ENCODE measurements at regions not wholly inside any gene's neighbourhood (a gene's known extent, or its start where the extent isn't known, plus 50 kb on each side); places are given as distances from the start of the nearest gene placed in this dataset.

- ATAC-seq (replicated peaks in 6 of 8): no peak
- Histone ChIP-seq H3K4me1 (replicated peaks in 1 of 2) (peaks cover 12 to 14% of the 10 kb centered on the region in 2 donors), H3K27ac (no peak overlapping the region), H3K4me3 (no peak overlapping the region)
- in situ Hi-C loops (cut with MboI; ENCODE audit: low pct_unique_long_range_greater_than_20kb in 2 of 9, low sequenced_read_pairs in 9 of 9, unreplicated experiment in 9 of 9): no loop called here
- WGBS, 10 experiments: 90% methylated on average over 2 of the region's 2 CpGs; no CpG with 5 or more reads in 9 of the 10 experiments
Measured at GRCh38 chr17:73826872-73827228, 182.6 kb upstream of the SDK2 start.

- H3K27ac ChIP-seq: no peak overlapping the region
- WGBS, 10 experiments: 14 to 50% (median 34%) methylated on average over 1 to 13 of the region's 19 CpGs; no CpG with 5 or more reads in 1 of the 10 experiments
- peak; percentile 65 to 94 (median 78) for ATAC-seq (replicated peaks in 6 of 8)
- peaks cover 12 to 14% of the 10 kb centered on the region in 2 donors for H3K4me1 ChIP-seq (replicated peaks in 1 of 2)
- no peak overlapping the region for H3K4me3 ChIP-seq
- in situ Hi-C loops (cut with MboI; ENCODE audit: low pct_unique_long_range_greater_than_20kb in 2 of 9, low sequenced_read_pairs in 9 of 9, unreplicated experiment in 9 of 9): no loop called here
Measured at GRCh38 chr17:73827627-73828291, 183.5 kb upstream of the SDK2 start.

- in situ Hi-C loops (cut with MboI; ENCODE audit: low pct_unique_long_range_greater_than_20kb in 2 of 9, low sequenced_read_pairs in 9 of 9, unreplicated experiment in 9 of 9): no loop called here
- WGBS, 10 experiments: 0 to 100% (median 81%) methylated on average over 1 to 9 of the region's 13 CpGs
- ATAC-seq (replicated peaks in 6 of 8): no peak
Measured at GRCh38 chr17:73829676-73830280, 185.5 kb upstream of the SDK2 start.

GRCh38 chr17:73831699-73832098, 187.5 kb upstream of the SDK2 start:
- Histone ChIP-seq H3K4me1 (replicated peaks in 1 of 2) (peaks cover 27 to 29% of the 10 kb centered on the region in 2 donors), H3K27ac (no peak overlapping the region), H3K4me3 (no peak overlapping the region)
- in situ Hi-C loops (cut with MboI; ENCODE audit: low pct_unique_long_range_greater_than_20kb in 2 of 9, low sequenced_read_pairs in 9 of 9, unreplicated experiment in 9 of 9): no loop called here
- WGBS, 10 experiments: 20 to 100% (median 95%) methylated on average over 1 to 4 of the region's 6 CpGs; no CpG with 5 or more reads in 3 of the 10 experiments
- ATAC-seq (replicated peaks in 6 of 8): no peak

More at GRCh38 chr17:73829676-73830280, 185.5 kb upstream of the SDK2 start:
- H3K27ac ChIP-seq: no peak overlapping the region
- H3K4me1 ChIP-seq (replicated peaks in 1 of 2): peaks cover 20 to 22% of the 10 kb centered on the region in 2 donors
- no peak overlapping the region for H3K4me3 ChIP-seq

DNA sequence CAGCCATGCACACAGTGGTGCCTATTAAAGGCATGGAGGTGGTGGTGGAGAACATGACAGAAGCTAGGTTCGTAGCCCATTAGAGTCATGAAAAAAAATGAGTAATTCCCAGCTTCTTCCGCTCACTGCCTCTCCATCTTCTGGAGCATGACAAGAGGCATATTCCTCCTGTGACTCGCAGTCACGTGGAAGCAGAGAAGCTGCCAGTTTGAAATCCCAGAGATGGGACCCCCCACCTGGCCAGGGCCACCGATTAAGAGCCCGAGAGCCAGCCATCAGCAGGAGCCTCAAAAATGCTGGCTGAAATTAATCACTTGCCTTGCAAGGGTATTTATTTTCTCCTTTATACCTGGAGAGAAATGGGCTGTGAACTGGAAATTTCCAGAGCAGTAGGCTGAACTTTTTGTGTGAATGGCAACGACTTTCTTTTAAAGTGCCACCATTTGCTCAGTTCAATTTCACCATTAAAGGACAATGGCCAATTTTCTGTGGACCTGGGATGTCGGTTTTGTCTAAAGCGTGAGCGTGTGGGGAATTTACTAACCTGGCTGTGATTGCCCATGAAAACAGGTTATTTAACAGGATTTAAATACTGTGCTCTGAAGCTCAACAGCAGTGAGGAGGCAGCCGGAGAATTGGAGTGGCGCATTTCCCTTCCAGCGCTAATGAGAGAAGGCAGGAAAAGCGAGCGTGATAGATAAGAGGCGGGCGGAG, 189.7 kb upstream of the SDK2 start:
- in situ Hi-C loops (cut with MboI; ENCODE audit: low pct_unique_long_range_greater_than_20kb in 2 of 9, low sequenced_read_pairs in 9 of 9, unreplicated experiment in 9 of 9): no loop called here

DNA sequence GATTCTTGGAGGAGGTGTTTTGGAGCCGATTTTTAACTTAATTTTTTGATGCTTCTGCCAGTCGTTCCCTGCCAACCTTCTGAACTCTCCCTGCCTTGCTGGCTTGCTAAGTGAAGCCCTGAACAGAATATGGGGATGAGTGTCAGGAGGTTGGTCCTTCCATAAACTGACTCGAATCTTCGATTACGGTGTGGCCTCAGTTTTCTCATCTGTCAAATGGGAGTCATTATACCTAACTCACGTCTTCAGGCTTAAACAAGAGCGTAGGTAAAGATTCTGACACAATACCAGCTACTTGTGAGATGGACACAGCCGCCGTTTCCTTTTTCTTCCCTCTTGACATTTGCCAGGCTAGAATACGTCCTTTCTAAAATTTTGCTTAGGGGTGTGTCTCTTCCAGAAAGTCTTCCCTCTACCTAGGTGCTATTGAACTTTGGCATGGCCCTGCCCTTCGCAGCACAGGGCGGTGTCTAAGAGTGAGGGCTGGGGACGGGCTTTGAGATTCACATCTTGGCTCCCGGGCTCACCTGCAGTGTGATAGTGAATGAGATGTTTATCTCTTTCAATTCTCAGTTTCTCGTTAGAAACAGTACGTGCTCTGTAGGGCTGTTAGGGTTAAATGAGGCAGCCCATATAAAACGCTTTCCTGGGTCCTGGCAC, 190.6 kb upstream of the SDK2 start:
- no peak for ATAC-seq (replicated peaks in 6 of 8)
- H3K4me1 ChIP-seq (replicated peaks in 1 of 2): peaks cover 14 to 17% of the 10 kb centered on the region in 2 donors
- H3K27ac ChIP-seq: no peak overlapping the region
- WGBS, 10 experiments: 45 to 95% (median 85%) methylated on average over 3 to 15 of the region's 17 CpGs; no CpG with 5 or more reads in 3 of the 10 experiments
- in situ Hi-C loops (cut with MboI; ENCODE audit: low pct_unique_long_range_greater_than_20kb in 2 of 9, low sequenced_read_pairs in 9 of 9, unreplicated experiment in 9 of 9): no loop called here
- H3K4me3 ChIP-seq: no peak overlapping the region

More for the DNA sequence above, 189.7 kb upstream of the SDK2 start:
- peak in 5 of 8 experiments; percentile 77 to 97 (median 91) for ATAC-seq (replicated peaks in 6 of 8)
- Histone ChIP-seq H3K4me3 (no peak overlapping the region), H3K27ac (no peak overlapping the region), H3K4me1 (replicated peaks in 1 of 2) (peaks cover 14 to 17% of the 10 kb centered on the region in 2 donors)
- WGBS, 10 experiments: 20 to 77% (median 65%) methylated on average over 2 to 15 of the region's 17 CpGs; no CpG with 5 or more reads in 3 of the 10 experiments

- no peak overlapping the region for H3K27ac ChIP-seq
- peak in 4 of 8 experiments; percentile 18 to 53 (median 20) for ATAC-seq (replicated peaks in 6 of 8)
- H3K4me3 ChIP-seq: no peak overlapping the region
- 7 to 84% (median 41%) methylated on average over 4 to 6 of the region's 8 CpGs; no CpG with 5 or more reads in 3 of the 10 experiments for WGBS, 10 experiments
- H3K4me1 ChIP-seq (replicated peaks in 1 of 2): peaks cover 14 to 17% of the 10 kb centered on the region in 2 donors
- in situ Hi-C loops (cut with MboI; ENCODE audit: low pct_unique_long_range_greater_than_20kb in 2 of 9, low sequenced_read_pairs in 9 of 9, unreplicated experiment in 9 of 9): no loop called here
Measured at GRCh38 chr17:73835605-73836004, 191.4 kb upstream of the SDK2 start.

DNA sequence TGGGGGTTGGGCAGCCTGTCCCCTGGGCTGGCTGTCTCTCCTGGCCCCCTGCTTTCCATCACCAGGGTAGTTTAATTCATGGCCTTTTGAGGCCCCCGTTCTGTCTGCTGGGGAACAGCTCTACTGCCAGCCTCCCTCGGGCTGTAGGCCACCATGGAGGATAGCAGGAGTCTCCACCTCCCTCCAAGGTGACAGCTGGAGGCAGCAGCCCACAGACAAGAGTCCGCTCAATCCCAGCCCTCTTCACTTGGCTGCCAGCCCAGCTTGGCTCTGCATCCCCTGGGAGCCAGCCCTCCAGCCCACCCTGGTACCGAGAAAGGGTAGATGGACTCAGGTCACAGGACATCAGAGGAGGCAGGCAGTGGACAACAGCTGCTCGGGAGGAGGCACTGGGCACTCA, 194.6 kb upstream of the SDK2 start:
- Histone ChIP-seq H3K4me3 (no peak overlapping the region), H3K4me1 (replicated peaks in 1 of 2) (peaks cover 11 to 13% of the 10 kb centered on the region in 2 donors), H3K27ac (no peak overlapping the region)
- in situ Hi-C loops (cut with MboI; ENCODE audit: low pct_unique_long_range_greater_than_20kb in 2 of 9, low sequenced_read_pairs in 9 of 9, unreplicated experiment in 9 of 9): no loop called here
- ATAC-seq (replicated peaks in 6 of 8): peak in 2 of 8 experiments; percentile 29 to 59
- WGBS, 10 experiments: 80% methylated on average over 1 of the region's 5 CpGs; no CpG with 5 or more reads in 9 of the 10 experiments

DNA sequence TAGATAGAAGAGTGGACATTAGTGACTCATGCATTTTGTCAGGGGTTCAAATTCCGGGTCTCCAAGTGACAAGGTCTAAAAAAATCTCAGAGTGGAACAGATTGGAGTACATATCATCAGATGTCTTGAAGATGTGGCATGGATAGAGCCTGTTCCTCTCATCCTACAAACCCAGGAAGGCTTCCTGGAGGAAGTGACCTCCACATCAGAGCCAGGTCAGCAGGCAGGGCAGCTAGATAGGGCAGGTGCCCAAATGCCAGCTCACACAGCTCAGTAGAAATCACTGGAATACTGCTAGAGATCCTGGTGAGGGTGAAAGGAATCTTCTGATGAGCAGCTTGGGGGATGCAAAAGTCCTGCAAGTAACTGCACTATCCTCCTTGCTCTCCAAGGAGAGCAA, 196.6 kb upstream of the SDK2 start:
- in situ Hi-C loops (cut with MboI; ENCODE audit: low pct_unique_long_range_greater_than_20kb in 2 of 9, low sequenced_read_pairs in 9 of 9, unreplicated experiment in 9 of 9): no loop called here
- H3K4me1 ChIP-seq (replicated peaks in 1 of 2): peaks cover under 1 to 3% of the 10 kb centered on the region in 2 donors
- 17 to 83% (median 17%) methylated on average over 1 of the region's 1 CpG; no CpG with 5 or more reads in 7 of the 10 experiments for WGBS, 10 experiments
- no peak for ATAC-seq (replicated peaks in 6 of 8)
- H3K27ac ChIP-seq: no peak overlapping the region
- H3K4me3 ChIP-seq: no peak overlapping the region

- 20 to 100% (median 80%) methylated on average over 1 to 2 of the region's 3 CpGs; no CpG with 5 or more reads in 7 of the 10 experiments for WGBS, 10 experiments
- ATAC-seq (replicated peaks in 6 of 8): peak; percentile 32 to 74 (median 56)
- Histone ChIP-seq H3K4me3 (no peak overlapping the region), H3K4me1 (replicated peaks in 1 of 2) (no peaks in the 10 kb centered on the region), H3K27ac (no peak overlapping the region)
- in situ Hi-C loops (cut with MboI; ENCODE audit: low pct_unique_long_range_greater_than_20kb in 2 of 9, low sequenced_read_pairs in 9 of 9, unreplicated experiment in 9 of 9): no loop called here
Measured at GRCh38 chr17:73841431-73842060, 197.3 kb upstream of the SDK2 start.

DNA sequence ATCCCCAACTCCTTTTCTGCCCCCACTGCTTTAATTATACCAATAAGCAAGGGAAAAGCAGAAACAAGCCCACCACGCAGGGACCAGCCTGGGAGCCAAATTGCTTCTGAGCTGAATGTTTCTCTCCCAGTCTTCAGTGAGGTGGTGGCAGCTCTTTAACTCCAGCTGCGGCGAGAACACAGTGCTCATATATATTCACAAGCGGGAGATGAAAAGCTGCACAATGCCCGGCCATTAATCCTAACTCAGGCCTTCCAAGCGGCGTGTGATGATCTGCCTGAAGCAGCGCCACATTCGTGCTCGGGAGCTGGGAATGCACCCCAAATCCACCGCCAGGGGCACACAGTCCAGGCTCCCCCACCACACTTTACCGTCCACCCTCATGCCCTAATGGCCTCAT, 203.7 kb upstream of the SDK2 start:
- 25 to 94% (median 44%) methylated on average over 1 to 4 of the region's 12 CpGs; no CpG with 5 or more reads in 1 of the 10 experiments for WGBS, 10 experiments
- no peak overlapping the region for H3K4me3 ChIP-seq
- in situ Hi-C loops (cut with MboI; ENCODE audit: low pct_unique_long_range_greater_than_20kb in 2 of 9, low sequenced_read_pairs in 9 of 9, unreplicated experiment in 9 of 9): no loop called here
- H3K4me1 ChIP-seq (replicated peaks in 1 of 2): peaks cover 23 to 34% of the 10 kb centered on the region in 2 donors
- ATAC-seq (replicated peaks in 6 of 8): peak in 5 of 8 experiments; percentile 79 to 89 (median 82)
- no peak overlapping the region for H3K27ac ChIP-seq

GRCh38 chr17:73850426-73850825, 206.2 kb upstream of the SDK2 start:
- in situ Hi-C loops (cut with MboI; ENCODE audit: low pct_unique_long_range_greater_than_20kb in 2 of 9, low sequenced_read_pairs in 9 of 9, unreplicated experiment in 9 of 9): no loop called here
- WGBS, 10 experiments: 33% methylated on average over 1 of the region's 3 CpGs; no CpG with 5 or more reads in 9 of the 10 experiments
- no peak overlapping the region for H3K4me3 ChIP-seq
- peak in 3 of 8 experiments; percentile 11 to 34 (median 19) for ATAC-seq (replicated peaks in 6 of 8)
- H3K4me1 ChIP-seq (replicated peaks in 1 of 2): peaks cover 25 to 38% of the 10 kb centered on the region in 2 donors
- H3K27ac ChIP-seq: no peak overlapping the region

All from motor neuron (in vitro differentiated cells).